ENCODE measurements at regions not wholly inside any gene's neighbourhood (a gene's known extent, or its start where the extent isn't known, plus 50 kb on each side); places are given as distances from the start of the nearest gene placed in this dataset.

GRCh38 chr5:147085409-147085808, 149.4 kb upstream of the STK32A start:
- DNase-seq: no peak
- no peak overlapping the region for H3K4me3 Mint-ChIP-seq (ENCODE audit: unreplicated experiment)
- TF ChIP-seq, protein P1, sequence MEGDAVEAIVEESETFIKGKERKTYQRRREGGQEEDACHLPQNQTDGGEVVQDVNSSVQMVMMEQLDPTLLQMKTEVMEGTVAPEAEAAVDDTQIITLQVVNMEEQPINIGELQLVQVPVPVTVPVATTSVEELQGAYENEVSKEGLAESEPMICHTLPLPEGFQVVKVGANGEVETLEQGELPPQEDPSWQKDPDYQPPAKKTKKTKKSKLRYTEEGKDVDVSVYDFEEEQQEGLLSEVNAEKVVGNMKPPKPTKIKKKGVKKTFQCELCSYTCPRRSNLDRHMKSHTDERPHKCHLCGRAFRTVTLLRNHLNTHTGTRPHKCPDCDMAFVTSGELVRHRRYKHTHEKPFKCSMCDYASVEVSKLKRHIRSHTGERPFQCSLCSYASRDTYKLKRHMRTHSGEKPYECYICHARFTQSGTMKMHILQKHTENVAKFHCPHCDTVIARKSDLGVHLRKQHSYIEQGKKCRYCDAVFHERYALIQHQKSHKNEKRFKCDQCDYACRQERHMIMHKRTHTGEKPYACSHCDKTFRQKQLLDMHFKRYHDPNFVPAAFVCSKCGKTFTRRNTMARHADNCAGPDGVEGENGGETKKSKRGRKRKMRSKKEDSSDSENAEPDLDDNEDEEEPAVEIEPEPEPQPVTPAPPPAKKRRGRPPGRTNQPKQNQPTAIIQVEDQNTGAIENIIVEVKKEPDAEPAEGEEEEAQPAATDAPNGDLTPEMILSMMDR (IDR thresholded peaks at IDR 0.05; ENCODE audit: partially characterized antibody, unreplicated experiment): no peak
- H3K4me1 Mint-ChIP-seq (ENCODE audit: low read depth, unreplicated experiment): no peaks in the 10 kb centered on the region
- no peak overlapping the region for H3K27ac Mint-ChIP-seq (ENCODE audit: unreplicated experiment)
- H3K27me3 Mint-ChIP-seq (ENCODE audit: unreplicated experiment): no peaks in the 10 kb centered on the region
- no peaks in the 10 kb centered on the region for H3K36me3 Mint-ChIP-seq (ENCODE audit: unreplicated experiment)
- H3K9me3 Mint-ChIP-seq (ENCODE audit: unreplicated experiment): no peaks in the 10 kb centered on the region

- H3K9me3 Mint-ChIP-seq (ENCODE audit: unreplicated experiment): no peaks in the 10 kb centered on the region
- no peak overlapping the region for H3K4me3 Mint-ChIP-seq (ENCODE audit: unreplicated experiment)
- no peaks in the 10 kb centered on the region for H3K27me3 Mint-ChIP-seq (ENCODE audit: unreplicated experiment)
- no peak for DNase-seq
- TF ChIP-seq, protein P1 (IDR thresholded peaks at IDR 0.05; ENCODE audit: partially characterized antibody, unreplicated experiment): no peak
- no peaks in the 10 kb centered on the region for H3K36me3 Mint-ChIP-seq (ENCODE audit: unreplicated experiment)
- H3K4me1 Mint-ChIP-seq (ENCODE audit: low read depth, unreplicated experiment): no peaks in the 10 kb centered on the region
- no peak overlapping the region for H3K27ac Mint-ChIP-seq (ENCODE audit: unreplicated experiment)
These were observed 142.8 kb upstream of the STK32A start for GRCh38 chr5:147092044-147092443.

DNA sequence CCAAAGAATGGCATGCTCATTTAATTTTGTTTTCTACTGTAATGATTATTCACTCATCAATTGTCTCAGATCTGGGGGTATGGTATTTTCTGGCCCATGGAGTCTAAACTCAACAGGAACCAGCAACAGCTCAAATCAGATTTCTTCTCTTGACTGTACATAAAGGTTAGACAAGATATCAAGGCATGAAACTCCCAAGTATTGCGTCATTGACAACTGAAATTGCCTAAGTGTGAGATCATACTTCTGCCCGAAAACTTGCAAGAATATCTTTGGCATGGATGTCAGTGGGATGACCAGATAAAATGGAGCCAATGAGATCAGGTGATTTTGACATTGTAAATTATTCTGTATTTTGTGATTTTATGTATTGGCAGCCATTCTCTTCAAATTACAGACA, 141.7 kb upstream of the STK32A start:
- H3K4me3 Mint-ChIP-seq (ENCODE audit: unreplicated experiment): no peak overlapping the region
- H3K27me3 Mint-ChIP-seq (ENCODE audit: unreplicated experiment): no peaks in the 10 kb centered on the region
- no peak overlapping the region for H3K27ac Mint-ChIP-seq (ENCODE audit: unreplicated experiment)
- TF ChIP-seq, protein P1 (IDR thresholded peaks at IDR 0.05; ENCODE audit: partially characterized antibody, unreplicated experiment): no peak
- H3K9me3 Mint-ChIP-seq (ENCODE audit: unreplicated experiment): no peaks in the 10 kb centered on the region
- H3K36me3 Mint-ChIP-seq (ENCODE audit: unreplicated experiment): no peaks in the 10 kb centered on the region
- no peak for DNase-seq
- H3K4me1 Mint-ChIP-seq (ENCODE audit: low read depth, unreplicated experiment): peaks cover 3% of the 10 kb centered on the region

DNA sequence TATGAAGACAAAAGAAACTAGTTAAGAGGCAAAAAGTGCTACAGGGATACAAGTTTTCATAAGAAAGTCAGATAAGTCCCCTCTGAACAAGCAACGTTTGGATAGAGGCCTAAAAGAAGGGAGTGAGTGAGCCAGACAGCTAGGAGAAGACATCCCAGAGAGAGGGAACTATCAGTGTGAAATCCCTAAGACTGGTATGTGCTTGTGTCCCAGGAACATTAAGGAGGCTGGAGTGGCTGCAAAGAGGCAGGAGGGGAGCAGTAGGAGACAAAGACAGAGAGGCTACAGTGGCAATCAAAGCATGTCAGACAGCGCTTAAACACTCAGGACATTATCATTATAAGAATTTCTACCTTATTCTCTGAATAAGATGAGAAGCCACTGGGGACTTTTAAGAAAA, 139.1 kb upstream of the STK32A start:
- Mint-ChIP-seq H3K4me1 (ENCODE audit: low read depth, unreplicated experiment) (peaks cover 8% of the 10 kb centered on the region), H3K9me3 (ENCODE audit: unreplicated experiment) (no peaks in the 10 kb centered on the region), H3K27ac (ENCODE audit: unreplicated experiment) (no peak overlapping the region), H3K4me3 (ENCODE audit: unreplicated experiment) (no peak overlapping the region), H3K36me3 (ENCODE audit: unreplicated experiment) (no peaks in the 10 kb centered on the region), H3K27me3 (ENCODE audit: unreplicated experiment) (no peaks in the 10 kb centered on the region)
- TF ChIP-seq, protein P1 (IDR thresholded peaks at IDR 0.05; ENCODE audit: partially characterized antibody, unreplicated experiment): no peak
- no peak for DNase-seq

DNA sequence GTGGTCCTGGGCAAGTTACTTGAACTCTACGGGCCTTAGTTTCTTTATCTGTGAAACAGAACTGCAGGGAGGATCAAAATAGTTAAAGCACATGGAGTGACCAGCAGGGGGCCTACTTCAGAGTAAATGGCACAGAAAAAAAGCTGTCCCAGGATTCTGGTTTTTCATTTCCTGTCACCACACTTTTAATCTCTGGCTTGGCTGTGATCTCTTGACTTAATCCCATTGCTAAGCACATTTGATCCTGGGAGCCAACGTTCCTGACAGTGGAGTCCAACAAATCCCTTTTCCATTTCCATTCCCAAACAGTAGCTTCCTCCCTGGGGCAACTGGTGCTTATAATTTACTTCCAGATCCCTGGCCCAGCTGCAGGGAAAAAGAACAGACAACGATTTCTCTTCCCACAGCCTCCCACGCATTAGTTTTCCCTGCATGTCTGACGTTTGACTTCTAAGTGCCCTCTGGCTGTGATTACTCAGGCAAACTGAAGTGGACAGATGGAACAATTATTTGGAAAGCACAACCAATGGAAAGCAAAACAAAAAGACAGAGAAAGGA, 136.5 kb upstream of the STK32A start:
- H3K9me3 Mint-ChIP-seq (ENCODE audit: unreplicated experiment): no peaks in the 10 kb centered on the region

More for the DNA sequence above, 136.5 kb upstream of the STK32A start:
- Mint-ChIP-seq H3K4me1 (ENCODE audit: low read depth, unreplicated experiment) (peaks cover 8% of the 10 kb centered on the region), H3K27ac (ENCODE audit: unreplicated experiment) (peak overlapping the region; percentile 9), H3K27me3 (ENCODE audit: unreplicated experiment) (peaks cover 2% of the 10 kb centered on the region), H3K36me3 (ENCODE audit: unreplicated experiment) (no peaks in the 10 kb centered on the region), H3K4me3 (ENCODE audit: unreplicated experiment) (no peak overlapping the region)
- DNase-seq: peak; percentile 35
- TF ChIP-seq, protein P1 (IDR thresholded peaks at IDR 0.05; ENCODE audit: partially characterized antibody, unreplicated experiment): peak; percentile 78
